HG03460 (cell line): ENCODE measurements at regions not wholly inside any gene's neighbourhood (a gene's known extent, or its start where the extent isn't known, plus 50 kb on each side); places are given as distances from the start of the nearest gene placed in this dataset.
"Not testable (repeated sequence)": the region's sequence is repeated elsewhere in the genome, so short reads cannot be mapped to it uniquely, and the experiment has no call there.

Experiments used
- ATAC-seq: cut with Tn5 transposase; IDR thresholded peaks from one replicate; pipeline ENCODE4 v1.9.1; 2021; ENCODE audit not compliant: unreplicated experiment

- ATAC-seq = no peak
Measured at GRCh38 chr17:71548540-71549190, 572.2 kb upstream of the SOX9 start.

GRCh38 chr17:71550675-71551074 lies 570.1 kb upstream of the SOX9 start:
- ATAC-seq = no peak

GRCh38 chr17:71553381-71553780 lies 567.4 kb upstream of the SOX9 start:
- ATAC-seq = no peak

GRCh38 chr17:71558901-71559300 lies 561.9 kb upstream of the SOX9 start:
- no peak for ATAC-seq

GRCh38 chr17:71572343-71572742 lies 548.5 kb upstream of the SOX9 start:
- no peak for ATAC-seq

GRCh38 chr17:71578446-71578845 lies 542.4 kb upstream of the SOX9 start:
- no peak for ATAC-seq

- ATAC-seq = no peak
Measured at GRCh38 chr17:71580220-71580619, 540.6 kb upstream of the SOX9 start.

GRCh38 chr17:71585540-71585939 lies 535.3 kb upstream of the SOX9 start:
- ATAC-seq = no peak

- no peak for ATAC-seq
Measured at GRCh38 chr17:71592431-71592830, 528.4 kb upstream of the SOX9 start.

GRCh38 chr17:71593078-71593477 lies 527.7 kb upstream of the SOX9 start:
- no peak for ATAC-seq

GRCh38 chr17:71599583-71599982 lies 521.2 kb upstream of the SOX9 start:
- ATAC-seq = not testable (repeated sequence)

GRCh38 chr17:71600137-71600789 lies 520.6 kb upstream of the SOX9 start:
- ATAC-seq = no peak

- ATAC-seq = no peak
Measured at GRCh38 chr17:71601894-71602504, 518.8 kb upstream of the SOX9 start.

- ATAC-seq = no peak
Measured at GRCh38 chr17:71613996-71614395, 506.8 kb upstream of the SOX9 start.

- ATAC-seq = no peak
Measured at GRCh38 chr17:71615820-71616219, 505.0 kb upstream of the SOX9 start.

- ATAC-seq = not testable (repeated sequence)
Measured at GRCh38 chr17:71617767-71618166, 503.1 kb upstream of the SOX9 start.

GRCh38 chr17:71625330-71625729 lies 495.5 kb upstream of the SOX9 start:
- ATAC-seq = no peak

GRCh38 chr17:71628306-71628705 lies 492.5 kb upstream of the SOX9 start:
- no peak for ATAC-seq

GRCh38 chr17:71631483-71631882 lies 489.3 kb upstream of the SOX9 start:
- no peak for ATAC-seq

- no peak for ATAC-seq
Measured at GRCh38 chr17:71632328-71632727, 488.5 kb upstream of the SOX9 start.

- no peak for ATAC-seq
Measured at GRCh38 chr17:71633391-71633849, 487.4 kb upstream of the SOX9 start.

GRCh38 chr17:71634376-71634775 lies 486.4 kb upstream of the SOX9 start:
- no peak for ATAC-seq
